ENCODE measurements at regions not wholly inside any gene's neighbourhood (a gene's known extent, or its start where the extent isn't known, plus 50 kb on each side); places are given as distances from the start of the nearest gene placed in this dataset.

DNA sequence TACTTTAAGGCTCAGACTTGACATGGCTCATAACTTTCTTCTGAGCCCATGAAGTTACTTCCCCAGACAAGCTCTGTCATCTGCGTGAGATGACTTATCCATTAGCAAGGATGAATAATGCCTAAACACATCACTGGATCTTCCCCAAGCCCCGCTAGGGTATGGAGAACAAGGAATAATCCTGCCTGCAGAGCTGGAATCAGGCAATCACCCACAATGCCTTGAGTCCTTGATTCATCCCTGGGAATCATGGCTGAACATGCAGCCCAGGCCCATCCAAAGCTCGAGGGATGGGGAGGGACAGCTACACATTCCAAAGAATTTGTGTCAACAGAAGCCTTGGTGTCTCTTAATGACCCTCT, 131.7 kb downstream of the PSMG1 start:
- TF ChIP-seq, protein P1, sequence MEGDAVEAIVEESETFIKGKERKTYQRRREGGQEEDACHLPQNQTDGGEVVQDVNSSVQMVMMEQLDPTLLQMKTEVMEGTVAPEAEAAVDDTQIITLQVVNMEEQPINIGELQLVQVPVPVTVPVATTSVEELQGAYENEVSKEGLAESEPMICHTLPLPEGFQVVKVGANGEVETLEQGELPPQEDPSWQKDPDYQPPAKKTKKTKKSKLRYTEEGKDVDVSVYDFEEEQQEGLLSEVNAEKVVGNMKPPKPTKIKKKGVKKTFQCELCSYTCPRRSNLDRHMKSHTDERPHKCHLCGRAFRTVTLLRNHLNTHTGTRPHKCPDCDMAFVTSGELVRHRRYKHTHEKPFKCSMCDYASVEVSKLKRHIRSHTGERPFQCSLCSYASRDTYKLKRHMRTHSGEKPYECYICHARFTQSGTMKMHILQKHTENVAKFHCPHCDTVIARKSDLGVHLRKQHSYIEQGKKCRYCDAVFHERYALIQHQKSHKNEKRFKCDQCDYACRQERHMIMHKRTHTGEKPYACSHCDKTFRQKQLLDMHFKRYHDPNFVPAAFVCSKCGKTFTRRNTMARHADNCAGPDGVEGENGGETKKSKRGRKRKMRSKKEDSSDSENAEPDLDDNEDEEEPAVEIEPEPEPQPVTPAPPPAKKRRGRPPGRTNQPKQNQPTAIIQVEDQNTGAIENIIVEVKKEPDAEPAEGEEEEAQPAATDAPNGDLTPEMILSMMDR (IDR thresholded peaks at IDR 0.05), result no peak
- TF ChIP-seq POLR2A (IDR thresholded peaks at IDR 0.05), result no peak
